Mononuclear cell (primary cell): ENCODE measurements at regions not wholly inside any gene's neighbourhood (a gene's known extent, or its start where the extent isn't known, plus 50 kb on each side); places are given as distances from the start of the nearest gene placed in this dataset.

ENCODE experiments used
- H3K27me3 ChIP-seq: 2 replicates; pipeline ENCODE4 v1.6.0; 2011; ENCODE audit warnings: low read length, control low read depth; ENCODE audit not compliant: insufficient read depth
- H3K4me1 ChIP-seq: 2 replicates; pipeline ENCODE4 v1.5.1; 2011; ENCODE audit warnings: mild to moderate bottlenecking, low read length, control low read depth; ENCODE audit not compliant: insufficient read depth
- H3K4me3 ChIP-seq: 2 replicates; pipeline ENCODE4 v1.5.1; 2011; ENCODE audit warnings: mild to moderate bottlenecking, low read length, moderate library complexity
- H3K9me3 ChIP-seq: 2 replicates; pipeline ENCODE4 v1.5.1; 2011; ENCODE audit warnings: low read depth, mild to moderate bottlenecking, control low read depth, low read length

DNA sequence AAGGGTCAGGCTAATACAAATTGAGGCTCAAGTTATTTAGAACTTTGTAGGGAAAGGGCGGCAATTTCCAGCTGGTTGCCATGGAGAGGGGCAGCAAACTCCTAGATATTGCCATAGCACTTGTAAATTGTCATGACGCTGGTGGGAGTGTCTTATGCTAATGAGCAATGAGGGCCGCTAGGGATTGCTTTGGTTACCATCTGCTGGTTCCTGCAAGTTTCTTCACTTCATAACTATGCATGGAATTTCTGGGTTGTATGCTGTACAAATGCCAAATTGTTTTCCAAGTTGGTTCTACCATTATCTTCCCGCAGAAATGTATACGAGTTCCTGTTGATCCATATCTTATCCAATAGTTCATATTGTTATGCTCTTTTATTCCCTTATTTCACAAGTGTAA is 1339.4 kb downstream of the EFNB2 start:
- H3K9me3 ChIP-seq = no peaks in the 10 kb centered on the region
- no peaks in the 10 kb centered on the region for H3K27me3 ChIP-seq
- no peak overlapping the region for H3K4me3 ChIP-seq
- H3K4me1 ChIP-seq = no peaks in the 10 kb centered on the region

DNA sequence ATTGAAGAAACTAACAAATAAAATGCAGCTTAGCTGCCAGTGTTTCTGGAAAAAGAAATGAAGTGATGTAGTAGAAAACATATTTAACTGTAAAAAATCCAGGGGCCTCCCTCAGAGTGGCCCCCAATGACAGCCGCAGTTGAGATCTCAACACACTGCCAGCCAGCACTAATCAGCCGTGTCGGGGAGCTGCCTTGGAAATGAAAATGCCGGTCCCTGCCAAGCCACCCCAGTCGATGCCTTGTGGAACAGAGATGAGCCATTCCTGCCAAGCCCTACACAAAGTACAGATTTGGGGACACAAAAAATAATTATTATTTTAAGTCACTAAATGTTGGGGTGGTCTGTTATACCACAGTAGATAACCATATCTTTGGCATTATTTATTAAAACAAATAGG is 1342.4 kb downstream of the EFNB2 start:
- Histone ChIP-seq H3K9me3 (no peaks in the 10 kb centered on the region), H3K4me1 (no peaks in the 10 kb centered on the region), H3K4me3 (no peak overlapping the region), H3K27me3 (no peaks in the 10 kb centered on the region)

DNA sequence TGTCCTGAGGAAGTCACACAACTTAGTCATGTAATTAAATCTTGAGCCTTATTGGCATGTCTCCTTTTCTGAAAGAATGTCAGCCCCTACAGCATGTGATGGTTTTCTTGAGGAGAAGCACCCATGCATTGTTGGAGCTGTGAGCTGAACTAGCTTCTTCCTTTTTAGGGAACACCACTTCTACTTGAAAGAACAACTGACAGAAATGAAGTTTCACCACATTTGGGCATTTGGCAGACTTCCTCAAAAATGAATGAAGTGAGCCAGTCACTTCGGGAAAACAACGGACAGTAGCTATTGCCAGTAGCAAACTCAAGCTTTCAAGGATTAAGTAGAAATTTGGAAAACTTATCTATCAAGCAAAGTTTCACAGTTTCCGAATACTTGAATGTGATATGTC is 1351.3 kb downstream of the EFNB2 start:
- no peaks in the 10 kb centered on the region for H3K4me1 ChIP-seq
- no peaks in the 10 kb centered on the region for H3K9me3 ChIP-seq
- no peaks in the 10 kb centered on the region for H3K27me3 ChIP-seq
- no peak overlapping the region for H3K4me3 ChIP-seq

GRCh38 chr13:105177265-105177900 is 1358.1 kb downstream of the EFNB2 start:
- Histone ChIP-seq H3K27me3 (no peaks in the 10 kb centered on the region), H3K9me3 (no peaks in the 10 kb centered on the region), H3K4me3 (no peak overlapping the region), H3K4me1 (peaks cover 10% of the 10 kb centered on the region)

DNA sequence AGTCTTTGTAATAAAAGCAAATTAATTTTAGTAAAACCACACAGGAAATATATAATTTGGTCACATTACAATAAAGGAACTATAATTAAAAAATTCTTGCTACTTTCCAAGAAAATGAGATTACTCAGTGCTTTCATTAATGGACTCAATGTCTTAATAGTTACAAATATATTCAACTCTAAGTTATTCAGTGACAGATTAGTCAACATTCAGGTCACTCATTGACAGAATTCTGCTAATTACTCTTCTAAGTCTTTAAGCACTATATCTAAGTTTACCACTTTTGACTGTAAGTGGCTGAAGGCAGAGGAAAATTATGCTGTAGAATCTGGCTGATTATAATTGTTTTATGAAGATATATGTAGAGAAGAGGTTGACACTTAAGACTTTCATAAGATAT is 1365.0 kb downstream of the EFNB2 start:
- Histone ChIP-seq H3K4me3 (no peak overlapping the region), H3K9me3 (no peaks in the 10 kb centered on the region), H3K4me1 (no peaks in the 10 kb centered on the region), H3K27me3 (no peaks in the 10 kb centered on the region)

DNA sequence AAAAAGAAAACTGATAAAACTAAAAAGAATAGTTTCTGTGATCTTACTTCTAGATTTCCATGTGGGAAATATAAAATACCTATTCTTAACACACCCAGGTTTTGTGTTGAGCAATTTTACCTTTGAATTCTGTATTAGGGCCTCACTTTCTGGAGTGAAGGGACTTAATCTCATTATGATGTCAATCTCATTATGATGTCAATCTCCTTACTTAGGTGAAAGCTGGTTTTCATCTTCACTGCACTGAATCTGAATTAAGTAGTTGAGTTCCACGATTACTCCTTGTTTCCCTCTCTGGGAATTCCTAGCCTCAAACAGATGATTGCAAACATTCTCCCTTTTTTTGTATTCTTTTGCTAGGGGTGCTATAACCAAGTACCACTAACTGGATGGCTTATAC is 1367.2 kb downstream of the EFNB2 start:
- Histone ChIP-seq H3K4me3 (no peak overlapping the region), H3K27me3 (no peaks in the 10 kb centered on the region), H3K9me3 (no peaks in the 10 kb centered on the region), H3K4me1 (no peaks in the 10 kb centered on the region)

DNA sequence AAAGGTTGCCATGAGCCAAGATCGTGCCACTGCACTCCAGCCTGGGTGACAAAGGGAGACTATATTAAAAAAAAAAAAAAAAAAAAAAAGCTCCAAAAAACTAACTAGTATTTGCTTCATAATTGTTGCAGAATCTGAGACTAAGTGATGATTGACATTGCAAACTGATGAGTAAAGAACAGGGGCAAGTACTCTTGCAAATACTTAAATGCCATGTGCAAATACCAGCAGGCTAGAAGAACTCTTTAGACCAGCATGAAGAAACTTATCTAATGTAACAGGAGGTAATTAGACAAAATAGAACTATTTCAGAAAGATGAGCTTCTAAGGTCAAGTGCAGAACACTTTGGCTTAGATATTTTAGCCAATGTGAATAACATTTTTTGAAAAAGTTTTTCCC is 1368.1 kb downstream of the EFNB2 start:
- Histone ChIP-seq H3K27me3 (no peaks in the 10 kb centered on the region), H3K4me1 (no peaks in the 10 kb centered on the region), H3K9me3 (no peaks in the 10 kb centered on the region), H3K4me3 (no peak overlapping the region)

DNA sequence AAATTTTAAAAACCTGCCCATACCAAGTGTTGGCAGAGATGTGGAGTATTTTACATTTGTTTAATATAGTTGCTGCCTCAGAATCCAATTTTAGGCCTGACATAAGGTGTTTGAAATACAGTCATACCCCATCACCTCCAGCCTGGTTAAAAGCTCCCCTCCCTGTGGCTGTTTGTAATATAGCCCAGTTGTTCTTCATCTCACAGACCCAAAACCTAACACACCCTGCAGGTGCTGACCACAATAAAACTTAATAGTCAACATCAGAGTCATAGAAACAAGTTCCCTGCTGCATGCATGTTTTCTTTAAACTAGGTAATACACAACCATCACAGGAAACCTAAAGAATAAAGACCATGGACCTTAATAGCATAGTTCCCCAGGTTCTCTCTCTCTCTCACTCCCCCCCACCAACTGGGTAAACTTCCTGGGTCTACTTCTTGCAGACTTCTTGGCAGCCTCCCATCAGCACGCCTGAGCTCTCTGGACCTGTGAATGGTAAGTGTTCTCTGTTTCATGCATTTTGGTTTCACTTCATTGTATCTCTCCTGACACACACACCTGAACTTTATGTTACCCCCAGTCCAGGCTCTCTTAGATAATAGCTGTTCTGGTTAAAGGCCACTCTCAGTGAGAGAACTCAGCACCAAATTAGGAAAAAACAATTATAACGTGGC is 1369.9 kb downstream of the EFNB2 start:
- H3K9me3 ChIP-seq = no peaks in the 10 kb centered on the region
- no peaks in the 10 kb centered on the region for H3K27me3 ChIP-seq
- H3K4me1 ChIP-seq = no peaks in the 10 kb centered on the region
- no peak overlapping the region for H3K4me3 ChIP-seq

- H3K27me3 ChIP-seq = no peaks in the 10 kb centered on the region
- H3K4me1 ChIP-seq = no peaks in the 10 kb centered on the region
- H3K9me3 ChIP-seq = no peaks in the 10 kb centered on the region
- H3K4me3 ChIP-seq = no peak overlapping the region
Measured at GRCh38 chr13:105159841-105160240, 1375.6 kb downstream of the EFNB2 start.

GRCh38 chr13:105153611-105154010 is 1381.9 kb downstream of the EFNB2 start:
- H3K9me3 ChIP-seq = no peaks in the 10 kb centered on the region
- no peaks in the 10 kb centered on the region for H3K4me1 ChIP-seq
- no peak overlapping the region for H3K4me3 ChIP-seq
- H3K27me3 ChIP-seq = no peaks in the 10 kb centered on the region

DNA sequence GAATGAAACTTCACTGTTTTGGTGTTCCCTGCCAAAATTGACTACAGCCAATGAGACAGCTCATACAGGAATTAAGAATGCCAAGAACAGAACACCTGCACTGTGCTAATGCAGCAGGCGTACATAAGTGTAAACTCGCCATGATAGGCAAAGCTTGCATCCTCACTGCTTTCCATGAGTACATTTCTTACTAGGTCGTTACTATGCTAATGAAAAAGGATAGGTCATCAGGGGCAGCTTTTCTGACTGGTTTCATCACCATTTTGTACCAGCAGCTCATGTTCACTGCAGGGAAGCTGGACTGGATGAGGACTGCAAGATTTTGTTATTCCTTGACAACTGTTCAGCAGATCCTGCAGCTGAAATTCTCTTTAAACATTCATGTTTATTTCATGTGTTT is 1383.8 kb downstream of the EFNB2 start:
- Histone ChIP-seq H3K4me1 (no peaks in the 10 kb centered on the region), H3K4me3 (no peak overlapping the region), H3K27me3 (no peaks in the 10 kb centered on the region), H3K9me3 (no peaks in the 10 kb centered on the region)

- H3K4me3 ChIP-seq = no peak overlapping the region
- H3K4me1 ChIP-seq = no peaks in the 10 kb centered on the region
- no peaks in the 10 kb centered on the region for H3K9me3 ChIP-seq
- no peaks in the 10 kb centered on the region for H3K27me3 ChIP-seq
Measured at GRCh38 chr13:105147461-105147860, 1388.0 kb downstream of the EFNB2 start.

DNA sequence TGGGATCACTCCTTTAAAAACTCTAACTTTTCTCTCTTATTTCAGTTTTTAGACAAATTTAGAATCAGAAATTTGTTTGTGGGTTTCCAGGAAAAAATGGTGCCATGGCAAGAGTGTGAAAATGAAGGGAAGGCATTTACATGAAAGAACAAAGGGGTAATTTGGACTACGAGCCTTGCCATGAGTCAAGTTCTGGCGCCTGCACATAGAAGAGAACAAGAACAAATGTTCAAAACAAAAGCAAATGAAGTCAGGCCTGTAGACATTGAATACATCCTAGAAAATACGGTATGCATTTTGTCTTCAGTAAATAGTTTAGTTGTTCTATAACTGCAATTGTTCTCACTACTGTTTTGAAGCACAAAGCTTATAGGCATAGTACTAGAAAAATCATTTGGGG is 1390.5 kb downstream of the EFNB2 start:
- Histone ChIP-seq H3K27me3 (no peaks in the 10 kb centered on the region), H3K9me3 (no peaks in the 10 kb centered on the region), H3K4me1 (no peaks in the 10 kb centered on the region)

GRCh38 chr13:105144020-105144419 is 1391.4 kb downstream of the EFNB2 start:
- Histone ChIP-seq H3K4me1 (peaks cover 4% of the 10 kb centered on the region), H3K27me3 (no peaks in the 10 kb centered on the region), H3K9me3 (no peaks in the 10 kb centered on the region), H3K4me3 (no peak overlapping the region)

More for the DNA sequence above, 1390.5 kb downstream of the EFNB2 start:
- no peak overlapping the region for H3K4me3 ChIP-seq

- no peaks in the 10 kb centered on the region for H3K27me3 ChIP-seq
- no peaks in the 10 kb centered on the region for H3K9me3 ChIP-seq
- H3K4me1 ChIP-seq = peaks cover 12% of the 10 kb centered on the region
- H3K4me3 ChIP-seq = no peak overlapping the region
Measured at GRCh38 chr13:105142556-105142955, 1392.9 kb downstream of the EFNB2 start.
